GM18867 (cell line): ENCODE measurements at regions not wholly inside any gene's neighbourhood (a gene's known extent, or its start where the extent isn't known, plus 50 kb on each side); places are given as distances from the start of the nearest gene placed in this dataset.

Experiments
- ATAC-seq: cut with Tn5 transposase; IDR thresholded peaks from one replicate; pipeline ENCODE4 v1.9.1; 2021; ENCODE audit warnings: mild to moderate bottlenecking, moderate library complexity; ENCODE audit not compliant: unreplicated experiment

DNA sequence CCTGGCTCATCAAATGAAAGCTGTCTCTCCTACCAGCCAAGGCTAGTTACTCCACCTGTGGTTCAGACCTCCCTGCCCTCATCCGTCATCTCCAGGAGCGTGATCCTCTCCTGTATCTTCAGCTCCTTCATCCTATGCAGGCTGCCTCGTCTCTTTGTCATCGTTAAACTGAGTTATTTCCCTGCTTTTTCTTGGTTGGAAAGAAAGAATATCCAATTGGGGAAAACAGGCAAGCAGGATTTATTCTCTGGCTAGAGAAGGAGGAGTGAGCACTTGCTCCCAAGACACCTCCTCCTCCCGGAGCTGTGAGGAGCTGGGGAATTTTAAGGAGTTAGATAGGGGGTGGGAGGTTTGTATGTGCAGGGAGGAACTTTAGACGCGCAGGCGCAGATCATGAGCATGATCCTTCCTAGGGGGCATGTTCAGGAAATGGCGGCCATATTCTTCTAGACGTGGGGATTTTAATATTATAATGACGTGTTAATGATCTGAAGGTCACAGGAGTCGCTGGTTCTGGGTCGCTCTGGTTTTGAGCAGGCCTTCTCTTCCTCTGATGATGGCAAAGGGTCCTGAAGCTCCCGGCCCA is 156.4 kb upstream of the KL start:
- no peak for ATAC-seq

- no peak for ATAC-seq
Observed at GRCh38 chr13:32861304-32861703, 154.9 kb upstream of the KL start.

DNA sequence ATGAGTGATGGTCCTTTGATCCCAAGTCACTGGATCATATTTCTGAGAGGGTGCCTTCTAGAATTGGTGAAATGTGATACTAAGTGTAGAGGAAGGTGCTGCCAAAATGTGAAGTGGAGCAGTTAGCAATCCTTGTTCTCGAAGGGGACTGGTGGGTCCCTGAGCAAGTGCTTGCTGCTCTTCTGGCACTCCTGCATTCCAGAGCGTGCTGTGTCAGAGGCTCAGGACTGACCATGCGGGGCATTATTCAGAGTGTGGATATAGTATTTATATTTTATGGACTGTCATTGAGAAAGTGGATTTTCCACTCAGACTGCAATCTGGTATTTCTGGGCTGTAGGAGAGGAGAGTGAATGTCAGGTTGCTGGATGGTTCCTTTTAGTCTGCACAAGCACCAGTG is 152.6 kb upstream of the KL start:
- ATAC-seq = no peak

- no peak for ATAC-seq
Observed at GRCh38 chr13:32866921-32867320, 149.3 kb upstream of the KL start.

- ATAC-seq = no peak
Observed at GRCh38 chr13:32877491-32877890, 138.7 kb upstream of the KL start.

DNA sequence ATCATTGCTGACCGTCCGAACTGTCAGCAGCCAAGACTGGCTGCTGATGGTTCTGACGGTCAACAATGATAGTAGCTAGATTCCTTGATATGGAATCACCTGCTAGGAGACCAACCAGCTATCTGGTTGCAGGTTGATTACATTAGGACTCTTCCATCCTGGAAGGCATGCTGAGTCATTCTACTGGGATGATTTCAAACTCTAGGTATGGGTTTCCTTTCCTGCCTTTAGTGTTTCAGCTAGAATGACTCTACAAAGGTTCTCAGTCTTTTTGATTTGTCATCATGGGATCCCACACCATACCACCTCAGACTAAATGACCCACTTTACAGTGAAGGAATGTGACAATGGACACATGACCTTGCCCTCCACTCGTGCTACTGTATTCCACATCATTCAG is 138.1 kb upstream of the KL start:
- no peak for ATAC-seq

- no peak for ATAC-seq
Observed at GRCh38 chr13:32880636-32881035, 135.6 kb upstream of the KL start.

DNA sequence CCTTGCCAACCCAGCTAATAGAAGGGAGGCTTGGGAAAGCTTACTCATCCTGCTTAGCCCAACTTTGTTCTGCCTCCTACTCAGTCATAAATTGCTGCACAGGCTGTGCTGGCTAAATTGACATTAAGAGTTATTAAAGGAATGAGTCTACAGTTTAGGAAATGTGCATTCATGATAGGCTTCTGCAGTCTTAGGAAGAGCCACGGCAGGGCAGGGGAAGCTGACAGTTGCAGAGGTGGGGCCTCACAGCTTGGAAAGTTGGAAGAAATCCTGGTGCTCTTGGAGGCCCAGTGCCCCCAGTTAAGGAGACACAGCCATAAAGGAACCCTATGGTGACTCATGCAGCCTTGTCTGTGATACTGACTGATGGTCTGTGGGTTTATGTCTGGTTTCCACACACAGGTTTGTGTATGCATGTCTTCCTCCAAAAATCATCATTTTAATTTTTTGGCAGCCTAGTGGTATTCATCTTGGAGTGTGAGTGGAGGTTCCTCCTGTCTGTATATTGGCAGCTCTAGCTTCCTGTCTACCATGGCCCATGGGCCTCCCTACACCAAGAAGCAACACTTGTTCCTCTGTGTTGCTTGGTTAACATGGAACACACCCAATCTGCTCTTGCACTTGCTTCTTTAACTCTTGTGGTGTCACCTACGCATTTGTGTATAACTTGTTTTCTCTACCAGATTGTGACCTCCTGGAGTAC is 135.0 kb upstream of the KL start:
- ATAC-seq = no peak

DNA sequence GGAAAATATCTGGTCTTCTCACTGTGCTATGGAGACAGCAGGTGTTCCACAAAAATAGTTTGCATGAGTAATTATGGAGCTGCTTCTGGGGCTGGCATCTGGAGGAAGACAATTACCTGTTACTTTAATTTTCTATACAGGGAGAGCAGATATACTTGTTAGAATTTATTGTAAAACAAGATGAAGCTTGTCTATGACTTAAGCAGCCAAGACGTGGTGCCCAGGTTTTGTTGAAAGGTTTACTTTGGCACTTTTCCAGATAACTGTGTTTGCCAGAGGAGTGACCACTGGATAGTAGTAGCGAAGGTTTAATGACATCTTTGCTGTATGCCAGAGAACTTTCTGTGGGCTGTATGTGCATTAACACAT is 134.5 kb upstream of the KL start:
- ATAC-seq = no peak

- no peak for ATAC-seq
Observed at GRCh38 chr13:32882691-32883090, 133.5 kb upstream of the KL start.

GRCh38 chr13:32883474-32883873 is 132.7 kb upstream of the KL start:
- no peak for ATAC-seq

DNA sequence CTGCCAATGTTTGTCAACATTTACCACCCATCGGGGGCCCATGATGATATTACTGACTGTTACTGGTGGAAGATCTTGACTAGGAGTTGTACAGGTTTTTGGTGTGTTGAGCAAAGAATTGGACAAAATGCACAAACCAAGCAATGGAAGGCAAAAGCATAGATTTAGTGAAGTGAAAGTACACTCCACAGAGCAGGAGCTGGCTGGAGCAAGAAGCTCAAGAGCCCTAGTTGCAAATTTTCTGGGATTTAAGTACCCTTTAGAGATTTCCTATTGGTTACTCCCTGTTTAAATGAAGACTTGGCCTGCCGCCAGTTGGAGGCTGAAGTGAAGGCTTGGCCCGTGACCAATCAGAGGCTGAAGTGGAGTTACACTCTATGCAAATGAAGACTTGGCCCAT is 128.6 kb upstream of the KL start:
- no peak for ATAC-seq

- no peak for ATAC-seq
Observed at GRCh38 chr13:32889986-32890565, 126.1 kb upstream of the KL start.

DNA sequence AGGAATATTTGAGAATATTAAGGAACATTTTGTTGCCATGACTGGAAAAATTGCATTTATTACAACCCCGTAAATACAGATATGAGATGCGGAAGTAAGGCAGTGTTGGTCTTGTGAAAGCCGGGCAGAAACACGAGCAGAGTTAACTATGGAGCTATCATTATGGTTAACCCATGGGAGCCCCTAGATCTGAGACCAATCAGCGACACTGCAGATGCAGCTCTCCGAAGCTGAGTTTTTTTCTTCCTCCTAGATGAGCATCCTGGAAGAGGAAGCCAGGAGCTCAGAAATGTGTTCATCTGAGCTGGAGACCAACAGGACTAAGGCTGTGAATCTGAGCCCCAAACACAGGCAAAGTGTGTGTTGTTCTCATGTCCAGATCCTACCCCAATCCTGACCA is 123.0 kb upstream of the KL start:
- ATAC-seq = no peak

GRCh38 chr13:32894589-32895001 is 121.6 kb upstream of the KL start:
- ATAC-seq = no peak

DNA sequence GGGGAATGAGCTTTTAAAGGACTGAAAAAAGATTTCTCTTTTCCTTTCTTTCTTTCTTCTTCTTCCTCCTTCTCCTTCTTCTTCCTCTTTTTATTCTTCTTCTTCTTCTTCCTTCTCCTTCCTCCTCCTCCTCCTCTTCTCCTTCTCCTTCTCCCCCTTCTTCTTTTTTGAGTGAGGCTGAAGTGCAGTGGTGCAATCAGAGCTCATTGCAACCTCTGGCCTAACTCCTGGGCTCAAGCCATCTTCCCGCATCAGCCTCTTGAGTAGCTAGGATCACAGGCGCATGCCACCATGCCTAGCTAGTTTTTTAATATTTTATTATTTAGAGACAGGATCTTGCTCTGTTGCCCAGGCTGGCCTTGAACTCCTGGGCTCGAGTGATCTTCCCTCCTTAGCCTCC is 120.9 kb upstream of the KL start:
- ATAC-seq = no peak

GRCh38 chr13:32897296-32897695 is 118.9 kb upstream of the KL start:
- no peak for ATAC-seq

DNA sequence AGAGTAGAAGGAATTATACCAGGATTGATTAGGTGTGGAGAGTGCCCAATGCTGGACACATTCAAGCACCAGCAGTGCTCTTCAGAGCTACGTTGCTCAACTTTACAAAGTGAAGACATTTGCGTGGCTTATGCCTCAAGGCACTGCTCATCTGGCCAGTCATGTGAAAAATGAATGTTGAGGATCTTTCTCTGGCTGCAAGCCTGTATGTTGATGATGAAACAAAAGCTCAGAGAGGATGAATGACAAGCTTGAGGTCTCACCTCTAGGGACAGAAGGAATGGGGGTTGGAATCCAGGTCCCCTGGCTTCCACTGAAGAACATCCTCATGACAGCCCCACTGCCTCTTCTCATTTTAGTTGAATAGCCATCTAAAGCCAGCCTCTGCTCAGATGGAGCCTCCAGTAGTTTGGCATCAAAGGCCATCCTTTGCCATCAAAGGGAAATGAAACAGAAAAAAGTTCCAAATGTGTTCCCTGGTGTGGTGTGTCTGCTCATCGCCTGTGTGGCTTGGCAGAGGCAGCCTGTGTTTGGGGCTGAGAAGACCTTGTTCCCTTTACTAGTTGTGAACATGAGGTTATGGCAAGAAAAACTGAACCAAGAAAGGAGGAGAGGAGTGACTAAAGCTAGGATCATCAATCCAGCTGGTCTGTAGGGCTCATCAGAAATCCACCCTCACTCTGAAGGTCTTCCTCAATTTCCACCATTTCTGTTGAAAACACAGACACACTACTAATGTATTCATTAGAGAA is 114.0 kb upstream of the KL start:
- ATAC-seq = no peak

DNA sequence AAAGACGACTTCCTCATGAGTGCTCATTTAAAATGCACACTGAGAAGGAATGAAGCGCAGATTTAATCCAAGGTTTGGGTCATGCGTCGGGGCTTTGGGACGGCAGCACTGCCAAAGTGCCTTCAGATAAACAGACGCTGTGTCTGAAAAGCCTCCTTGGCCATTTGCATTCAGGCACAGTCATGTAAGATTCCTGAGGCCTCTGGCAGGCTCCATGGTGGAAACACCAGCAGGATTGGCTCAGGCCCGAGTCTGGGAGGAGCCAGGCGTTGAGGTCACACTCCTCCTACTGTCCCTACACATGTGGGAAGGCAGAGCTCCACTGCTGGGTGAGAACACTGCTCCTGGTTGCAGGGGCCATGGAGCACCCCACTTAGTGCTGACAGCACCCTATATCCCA is 113.3 kb upstream of the KL start:
- ATAC-seq = no peak

DNA sequence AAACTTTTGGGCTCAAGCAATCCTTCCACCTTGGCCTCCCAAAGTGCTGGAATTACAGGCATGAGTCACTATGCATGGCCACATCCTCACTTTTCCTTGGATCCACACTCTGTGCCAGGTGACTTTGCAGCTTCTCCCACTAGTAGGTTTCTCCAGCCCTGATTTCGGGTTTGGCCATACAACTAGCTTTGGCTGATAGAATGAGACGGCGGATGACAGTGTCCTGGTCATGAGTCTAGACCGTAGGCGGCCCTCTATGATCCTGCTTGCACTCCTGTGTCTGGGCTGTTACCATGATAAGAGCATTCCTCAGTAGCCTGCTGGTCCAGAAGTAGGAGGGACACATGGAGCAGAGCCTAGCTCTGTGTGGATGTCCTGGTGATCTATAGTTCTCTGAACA is 112.5 kb upstream of the KL start:
- no peak for ATAC-seq

DNA sequence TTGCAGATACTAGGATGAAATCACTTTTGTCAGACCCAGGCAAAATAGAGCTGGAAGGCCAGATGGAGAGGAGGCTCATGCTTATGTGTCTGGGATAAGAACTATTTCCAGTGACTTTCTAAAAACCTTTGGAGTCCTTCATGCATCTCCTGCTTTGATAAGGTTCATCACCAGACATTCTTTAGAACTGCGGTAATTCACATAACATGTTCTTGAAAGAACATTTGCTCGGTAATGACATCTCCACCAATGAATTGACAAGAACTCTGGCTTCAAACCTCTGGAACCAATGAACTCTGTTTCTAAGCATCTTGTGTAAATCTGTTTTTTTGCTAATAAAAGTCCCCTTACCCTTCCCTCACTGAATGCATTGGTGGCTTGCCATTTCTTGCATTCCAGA is 112.0 kb upstream of the KL start:
- no peak for ATAC-seq
